ENCODE measurements at regions not wholly inside any gene's neighbourhood (a gene's known extent, or its start where the extent isn't known, plus 50 kb on each side); places are given as distances from the start of the nearest gene placed in this dataset.
A peak's percentile ranks its signal among the peaks of the same experiment; 100 is the strongest.
"Not testable (repeated sequence)": the region's sequence is repeated elsewhere in the genome, so short reads cannot be mapped to it uniquely, and the experiment has no call there.

DNA sequence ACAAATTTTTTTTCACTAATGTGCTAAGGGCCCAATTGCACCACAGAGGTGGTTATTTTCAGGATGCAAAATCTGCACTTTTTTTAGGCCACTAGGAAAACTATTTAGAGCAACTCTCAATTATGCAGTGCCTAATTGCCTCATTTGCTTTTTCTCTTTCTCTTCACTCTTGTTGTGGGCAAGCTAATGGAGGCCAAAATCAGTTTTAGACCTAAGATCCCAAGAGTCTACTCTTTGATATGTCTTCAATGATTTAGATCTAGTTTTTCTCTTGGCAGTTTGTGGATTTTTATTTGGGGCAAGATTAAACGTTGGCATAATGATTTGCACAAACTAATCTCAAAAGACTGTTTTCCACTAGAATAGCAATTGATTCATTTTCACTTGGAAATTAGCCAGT lies 1996.9 kb downstream of the LRRC4C start:
- no peak for DNase-seq (ENCODE audit: low read depth in 1 of 2, low spot score in 1 of 2)

DNA sequence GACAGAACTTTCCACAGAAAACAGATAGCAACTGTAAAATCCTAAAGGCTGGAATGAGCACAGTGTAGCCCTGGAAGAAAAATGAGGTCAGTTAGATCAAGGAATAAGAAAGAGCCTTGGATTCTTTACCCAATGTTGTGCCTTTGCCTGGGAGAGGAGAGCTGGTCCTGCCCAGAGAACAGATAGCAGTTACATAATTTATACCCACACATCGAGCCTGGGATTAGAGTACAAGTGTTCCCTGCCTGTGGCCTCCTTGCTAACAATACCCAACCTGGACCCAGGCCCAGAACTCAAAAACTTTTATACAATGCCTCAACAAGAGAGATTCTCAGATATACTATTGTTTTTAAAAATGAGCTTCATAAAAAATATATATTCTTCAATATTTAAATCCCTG lies 1998.4 kb downstream of the LRRC4C start:
- DNase-seq (ENCODE audit: low read depth in 1 of 2, low spot score in 1 of 2), result no peak

DNA sequence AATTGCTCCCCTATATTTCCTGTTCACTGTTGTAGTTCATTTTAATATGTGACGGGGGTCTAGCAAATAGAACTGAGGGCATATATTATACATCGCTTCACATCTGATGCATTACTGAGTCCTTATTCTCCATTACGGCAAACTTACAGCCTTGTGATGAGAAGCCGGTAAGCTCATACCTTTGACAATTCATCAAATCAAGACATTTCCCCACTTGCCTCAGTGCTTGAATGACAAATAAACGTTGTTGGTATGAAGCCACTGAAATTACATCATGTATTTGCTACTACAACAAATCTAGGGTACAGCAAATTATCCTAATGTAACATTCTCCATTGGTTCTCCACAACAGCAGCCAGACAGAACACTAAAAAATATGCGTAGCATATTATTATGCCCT lies 1999.8 kb downstream of the LRRC4C start:
- DNase-seq (ENCODE audit: low read depth in 1 of 2, low spot score in 1 of 2), result no peak

DNA sequence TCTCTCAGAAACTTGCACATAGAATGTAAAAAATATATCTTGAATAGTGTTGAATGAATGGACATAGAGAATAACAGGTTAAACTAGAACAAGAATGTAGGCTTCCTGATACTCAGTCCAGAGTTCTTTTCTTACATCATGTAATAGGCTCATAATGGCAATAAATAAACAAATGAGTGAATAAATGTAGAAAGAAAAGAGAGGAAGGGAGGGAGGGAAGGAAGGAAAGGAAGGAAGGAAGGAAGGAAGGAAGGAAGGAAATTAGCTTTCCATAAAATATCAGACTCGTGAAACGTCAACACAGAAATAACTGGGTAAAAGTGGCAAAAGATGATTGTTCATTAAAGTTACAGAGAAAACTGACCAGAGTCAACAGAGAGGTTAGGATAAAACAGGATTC lies 2001.0 kb downstream of the LRRC4C start:
- no peak for DNase-seq (ENCODE audit: low read depth in 1 of 2, low spot score in 1 of 2)

DNA sequence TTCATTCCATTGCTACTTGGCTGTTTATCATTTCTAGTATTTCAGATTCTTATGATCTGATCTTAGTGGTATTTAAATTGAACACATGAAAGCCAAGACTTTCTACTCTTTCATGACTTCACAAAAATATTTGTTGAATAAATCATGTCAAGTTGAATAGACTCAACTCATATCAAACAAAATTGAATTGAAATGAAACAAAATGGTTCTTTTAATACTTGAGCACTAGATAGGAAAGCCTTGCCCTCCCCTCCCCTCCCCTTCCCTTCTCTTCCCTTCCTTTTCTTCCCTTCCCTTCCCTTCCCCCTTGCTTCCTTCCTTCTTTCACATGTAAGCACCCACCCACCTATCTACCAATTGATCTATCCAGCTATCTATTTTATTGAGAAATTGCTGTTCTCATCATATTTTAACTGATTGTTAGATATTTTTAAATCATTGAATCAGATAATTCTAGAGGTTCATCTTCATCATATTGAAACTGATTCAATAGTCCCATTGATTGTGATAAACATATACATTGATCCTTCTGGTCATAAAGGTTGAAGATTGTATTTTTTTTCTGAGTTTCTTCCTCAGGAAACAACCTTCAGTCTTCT lies 2015.9 kb downstream of the LRRC4C start:
- no peak for DNase-seq (ENCODE audit: low read depth in 1 of 2, low spot score in 1 of 2)

DNA sequence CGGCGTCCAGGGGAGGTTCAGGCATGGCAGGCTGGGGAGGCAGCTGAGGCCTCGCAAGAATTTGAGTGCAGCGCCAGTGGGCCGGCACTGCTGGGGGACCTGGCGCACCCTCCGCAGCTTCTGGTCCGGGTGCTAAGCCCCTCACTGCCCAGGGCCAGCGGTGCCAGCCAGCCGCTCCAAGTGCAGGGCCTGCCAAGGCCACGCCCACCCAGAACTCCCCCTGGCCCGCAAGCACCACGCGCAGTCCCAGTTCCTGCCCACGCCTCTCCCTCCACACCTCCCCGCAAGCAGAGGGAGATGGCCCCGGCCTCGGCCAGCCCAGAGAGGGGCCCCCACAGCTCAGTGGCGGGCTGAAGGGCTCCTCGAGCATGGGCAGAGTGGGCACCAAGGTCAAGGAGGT lies 2017.3 kb downstream of the LRRC4C start:
- no peak for DNase-seq (ENCODE audit: low read depth in 1 of 2, low spot score in 1 of 2)

DNA sequence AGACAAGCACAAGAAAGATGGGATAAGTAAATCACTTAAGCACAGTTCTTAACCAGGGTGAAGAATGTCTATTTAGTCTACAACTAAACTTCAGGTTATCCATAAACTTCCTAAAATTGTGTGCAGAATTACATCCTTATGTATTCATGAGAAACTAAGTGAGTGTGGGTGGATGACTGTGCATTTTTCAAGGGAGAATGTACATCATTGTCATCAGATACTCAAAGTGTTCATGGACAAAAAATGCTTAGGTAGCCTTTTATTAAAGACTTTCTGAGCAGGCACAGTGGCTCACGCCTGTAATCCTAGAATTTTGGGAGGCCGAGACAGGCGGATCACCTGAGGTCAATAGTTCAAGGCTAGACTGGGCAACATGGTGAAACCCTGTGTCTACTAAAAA lies 2023.8 kb downstream of the LRRC4C start:
- DNase-seq (ENCODE audit: low read depth in 1 of 2, low spot score in 1 of 2), result no peak

DNA sequence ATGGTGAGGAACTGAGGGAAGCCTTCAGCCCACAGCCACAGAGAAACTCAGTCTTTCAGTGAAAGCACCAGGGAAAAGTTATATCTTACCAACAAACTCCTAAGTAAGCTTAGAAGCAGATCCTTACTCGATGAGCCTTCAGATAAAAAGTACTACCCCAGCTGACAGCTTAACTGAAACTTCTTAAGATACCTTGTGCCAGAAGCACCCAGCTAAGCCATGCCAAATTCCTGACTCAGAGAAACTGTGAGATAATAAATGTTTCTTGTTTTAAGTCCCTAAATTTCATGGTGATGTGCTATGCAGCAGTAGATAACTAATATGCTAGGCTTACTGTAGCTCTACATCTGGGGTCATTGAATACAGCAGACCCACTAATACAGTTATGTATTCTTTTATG lies 2025.0 kb downstream of the LRRC4C start:
- DNase-seq (ENCODE audit: low read depth in 1 of 2, low spot score in 1 of 2), result no peak

DNA sequence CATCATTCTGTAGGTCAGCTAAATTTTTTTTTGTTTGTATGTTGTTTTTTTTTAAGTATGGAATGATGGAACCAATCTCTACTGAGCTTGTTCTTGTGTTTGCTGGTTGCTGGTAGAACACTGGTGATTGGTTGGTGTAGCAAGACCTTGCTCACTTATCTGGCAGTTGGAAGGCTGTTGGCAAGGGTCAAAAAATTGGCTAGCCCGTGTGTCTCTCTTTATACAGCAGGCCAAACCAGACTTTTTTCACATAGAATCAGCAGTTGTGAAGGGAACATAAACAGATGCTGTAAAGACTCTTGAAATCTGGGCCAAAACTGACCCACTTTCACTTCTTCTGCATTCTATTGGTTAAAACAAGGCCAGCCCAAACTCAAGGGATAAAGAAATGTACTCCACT lies 2026.5 kb downstream of the LRRC4C start:
- DNase-seq (ENCODE audit: low read depth in 1 of 2, low spot score in 1 of 2), result no peak

DNA sequence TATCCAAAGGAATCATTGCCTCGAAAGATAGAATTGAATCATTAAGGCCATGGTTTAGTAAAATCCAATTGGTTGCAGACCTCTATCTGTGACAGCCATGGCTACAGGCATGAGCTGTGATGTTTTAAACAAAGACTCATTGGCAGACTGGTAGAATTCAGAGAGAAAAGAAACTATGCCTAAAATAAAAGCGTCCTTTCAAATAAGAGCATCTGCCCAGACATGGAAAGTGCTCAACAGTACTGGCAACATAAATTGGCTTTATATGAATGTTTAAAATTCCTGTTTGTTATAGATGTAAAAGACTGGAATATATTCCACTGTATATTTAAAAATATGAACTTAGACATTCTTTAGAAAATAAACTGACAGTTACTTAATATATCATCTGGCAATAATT lies 2034.2 kb downstream of the LRRC4C start:
- DNase-seq (ENCODE audit: low read depth in 1 of 2, low spot score in 1 of 2), result no peak

DNA sequence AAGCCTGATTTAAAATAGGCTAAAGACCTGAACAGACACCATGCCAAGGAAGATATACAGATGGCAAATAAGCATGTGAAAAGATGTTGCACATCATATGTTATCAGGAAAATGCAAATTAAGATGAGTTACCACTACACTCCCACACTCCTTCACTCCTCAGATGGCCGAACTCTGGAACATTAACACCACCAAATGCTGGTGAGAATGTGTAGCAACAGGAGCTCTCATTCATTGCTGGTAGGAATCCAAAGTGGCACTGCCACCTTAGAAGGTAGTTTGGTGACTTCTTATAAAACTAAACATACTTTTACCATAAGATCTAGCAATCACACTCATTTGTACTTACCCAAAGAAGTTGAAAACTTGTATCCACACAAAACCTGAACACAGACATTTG lies 2047.3 kb downstream of the LRRC4C start:
- no peak for DNase-seq (ENCODE audit: low read depth in 1 of 2, low spot score in 1 of 2)

DNA sequence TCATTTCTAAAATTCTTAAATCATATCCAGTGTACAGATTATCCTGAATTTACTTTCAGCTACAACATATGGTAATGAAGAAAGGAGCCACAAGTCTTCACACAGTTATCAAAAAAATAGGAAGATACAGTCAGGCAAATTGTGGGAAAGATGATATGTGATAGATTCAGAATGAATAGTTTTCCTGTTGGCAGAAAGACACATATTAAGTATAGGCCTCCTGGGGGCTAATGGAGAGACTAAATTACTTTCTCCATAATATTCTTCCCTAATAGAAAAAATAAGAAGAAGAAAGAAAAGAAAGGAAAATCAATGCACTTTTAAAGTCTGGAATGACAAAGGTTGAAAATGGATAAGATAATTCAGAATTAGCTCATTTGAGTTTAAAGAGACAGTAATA lies 2073.5 kb downstream of the LRRC4C start:
- no peak for DNase-seq (ENCODE audit: low read depth in 1 of 2, low spot score in 1 of 2)

DNA sequence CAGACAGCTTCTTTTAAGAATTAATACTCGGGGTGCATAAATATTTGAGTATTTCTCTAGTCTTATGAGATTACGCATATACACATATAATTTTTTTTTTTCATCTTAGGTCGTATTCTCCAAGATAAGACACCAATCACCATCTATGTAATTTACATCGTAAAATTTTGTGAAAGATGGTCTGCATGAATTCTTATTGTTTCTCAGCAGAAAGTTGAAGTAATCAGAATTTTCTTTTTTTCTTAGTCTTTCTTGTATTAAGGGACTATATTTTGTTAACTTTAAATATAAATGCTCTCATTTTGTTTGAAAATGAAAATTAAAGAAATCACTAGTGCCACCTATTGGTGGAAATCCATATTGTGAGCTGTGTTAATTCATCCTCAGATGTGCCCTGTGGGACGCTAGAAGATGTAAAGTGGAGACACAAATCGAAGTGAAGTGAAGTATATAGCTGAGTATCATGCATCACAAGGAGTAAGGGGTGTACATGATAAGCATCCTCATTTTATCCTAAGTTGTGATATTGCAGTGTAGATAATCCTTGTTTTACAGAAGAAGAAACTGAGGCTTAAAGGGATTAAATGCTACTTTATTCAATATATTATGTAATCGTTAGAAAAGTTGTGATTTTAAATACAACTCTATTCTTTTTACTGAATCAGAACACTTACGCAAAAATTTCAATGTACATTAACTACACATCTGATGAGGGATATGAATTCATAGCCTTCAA lies 2084.3 kb downstream of the LRRC4C start:
- peak in 1 of 2 donors; percentile 11 for DNase-seq (ENCODE audit: low read depth in 1 of 2, low spot score in 1 of 2)

DNA sequence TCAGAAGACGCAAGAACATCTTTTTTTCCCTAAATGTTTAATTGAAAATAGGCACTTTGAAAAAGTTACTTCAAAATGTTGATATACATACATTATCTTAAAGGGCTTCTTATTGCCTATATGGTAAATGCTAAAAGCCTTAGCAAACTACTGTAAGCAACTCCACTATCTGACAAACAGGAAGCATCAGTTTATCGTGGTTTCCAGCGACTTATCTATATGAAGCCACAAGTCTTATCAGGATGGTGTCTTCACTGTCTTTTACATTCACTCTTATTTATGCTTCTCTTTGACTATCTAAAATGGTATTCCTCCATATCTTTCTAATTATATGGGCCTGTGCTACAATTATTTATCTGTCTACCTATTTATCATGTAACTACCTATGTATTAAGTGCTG lies 2091.9 kb downstream of the LRRC4C start:
- no peak for DNase-seq (ENCODE audit: low read depth in 1 of 2, low spot score in 1 of 2)

DNA sequence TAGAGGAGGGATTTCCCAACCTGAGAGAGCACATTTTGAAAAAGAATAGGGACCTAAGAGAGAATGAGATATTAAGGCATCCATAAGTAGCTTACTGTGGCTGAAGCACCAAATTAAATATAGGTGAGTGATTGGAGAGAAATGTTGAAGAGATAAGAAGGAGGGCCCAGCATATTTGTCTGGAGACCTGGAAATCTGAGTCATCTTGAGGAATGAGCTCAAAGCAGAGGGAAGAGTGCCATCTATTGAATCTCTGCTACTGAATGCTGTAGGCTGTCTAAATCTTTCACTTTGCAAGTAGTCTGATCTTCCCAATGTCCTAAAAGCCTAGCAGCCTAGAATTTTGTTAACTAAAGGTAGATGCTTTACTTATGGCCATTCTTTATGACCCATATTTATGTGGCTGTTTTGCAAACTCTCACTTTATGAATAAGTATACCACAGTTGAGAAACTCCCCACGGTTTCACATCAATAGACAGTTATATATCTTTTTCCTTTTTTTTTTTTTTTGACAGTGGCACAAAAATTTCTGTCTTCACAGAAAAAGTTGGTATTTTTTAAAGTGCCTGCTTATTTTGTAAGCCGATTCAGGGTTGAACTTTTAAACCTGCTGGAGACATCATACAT lies 2093.5 kb downstream of the LRRC4C start:
- no peak for DNase-seq (ENCODE audit: low read depth in 1 of 2, low spot score in 1 of 2)

DNA sequence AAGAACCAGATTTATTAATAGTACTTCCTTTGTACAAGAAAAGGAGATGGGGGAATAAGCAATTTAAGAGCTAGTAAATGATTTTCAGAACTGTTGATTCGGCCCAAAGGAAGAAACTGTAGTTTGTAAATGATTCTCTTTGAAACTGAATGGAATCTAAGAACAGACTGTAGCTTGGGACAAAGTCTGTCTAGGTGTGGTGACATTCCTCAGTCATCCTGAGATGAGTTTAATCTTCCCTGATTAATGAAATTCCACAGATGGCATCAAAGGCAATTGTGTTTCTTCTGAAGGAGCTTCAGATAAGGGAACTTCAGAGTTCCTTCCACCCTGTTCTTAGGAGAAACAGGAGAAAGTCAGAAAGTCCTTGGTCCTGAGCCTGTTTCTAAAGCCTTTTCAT lies 2095.9 kb downstream of the LRRC4C start:
- no peak for DNase-seq (ENCODE audit: low read depth in 1 of 2, low spot score in 1 of 2)

DNA sequence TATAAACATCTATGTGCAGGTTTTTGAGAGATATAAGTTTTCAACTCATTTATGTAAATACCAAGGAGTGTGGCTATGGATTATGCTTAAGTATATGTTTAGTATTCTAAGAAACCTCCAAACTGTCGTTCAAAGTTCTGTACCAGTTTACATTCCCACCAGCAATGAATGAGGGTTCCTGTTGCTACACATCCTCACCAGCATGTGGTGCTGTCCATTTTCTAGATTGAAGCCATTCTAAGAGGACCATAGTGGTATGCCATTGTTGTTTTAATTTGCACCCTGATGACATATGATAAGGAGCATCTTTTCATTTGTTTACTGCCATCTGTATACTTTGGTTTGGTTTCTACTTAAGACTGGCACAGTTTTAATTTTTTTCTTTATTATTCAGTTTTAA lies 2097.9 kb downstream of the LRRC4C start:
- no peak for DNase-seq (ENCODE audit: low read depth in 1 of 2, low spot score in 1 of 2)

DNA sequence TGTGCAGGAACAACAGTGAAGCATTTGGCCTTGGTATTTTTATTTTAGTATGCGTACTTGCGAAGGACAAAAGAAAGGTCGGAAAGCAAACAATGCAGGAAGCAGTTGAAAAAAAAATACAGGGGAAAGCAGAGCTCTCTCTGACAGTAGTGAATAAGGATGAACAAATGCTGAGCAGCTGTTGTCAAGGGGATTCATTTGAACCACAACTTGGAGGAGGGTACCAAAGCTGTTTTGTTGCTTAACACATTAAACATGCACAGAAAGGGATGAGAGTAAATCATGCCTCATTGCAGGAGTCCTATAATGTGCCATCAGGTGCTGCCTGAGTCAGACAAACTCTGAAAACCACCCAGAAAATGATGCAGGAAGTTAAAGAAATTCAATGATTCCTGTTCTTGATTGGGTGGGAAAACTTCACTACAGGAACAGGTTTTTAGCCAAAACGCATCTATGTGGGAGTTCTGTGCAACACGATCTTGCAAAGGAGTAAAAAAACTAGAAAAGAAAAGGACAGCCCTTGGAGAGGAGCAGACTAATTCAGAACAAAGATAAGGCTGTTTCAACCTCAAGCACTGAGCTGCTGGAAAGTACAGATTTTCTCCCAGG lies 2113.5 kb downstream of the LRRC4C start:
- DNase-seq (ENCODE audit: low read depth in 1 of 2, low spot score in 1 of 2), result no peak

DNA sequence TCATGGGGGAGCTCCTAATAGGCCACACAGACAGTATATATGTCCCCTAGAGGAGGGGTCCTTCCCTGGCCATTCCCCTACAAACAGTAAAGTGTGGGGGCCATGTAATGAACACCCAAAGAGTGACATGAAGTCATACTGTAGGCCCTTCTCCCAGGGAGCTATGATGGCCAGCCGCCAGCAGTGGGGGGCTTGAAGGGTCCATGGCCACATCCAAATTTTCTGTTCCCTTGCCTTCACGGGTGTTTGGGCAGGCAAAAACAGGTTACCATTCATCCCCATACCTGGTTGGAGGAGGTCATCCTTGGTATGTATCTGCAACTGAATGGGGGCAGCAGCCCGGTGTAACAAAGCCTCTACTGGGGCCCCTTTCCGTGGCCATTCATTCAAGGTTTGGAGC lies 2118.0 kb downstream of the LRRC4C start:
- no peak for DNase-seq (ENCODE audit: low read depth in 1 of 2, low spot score in 1 of 2)

DNA sequence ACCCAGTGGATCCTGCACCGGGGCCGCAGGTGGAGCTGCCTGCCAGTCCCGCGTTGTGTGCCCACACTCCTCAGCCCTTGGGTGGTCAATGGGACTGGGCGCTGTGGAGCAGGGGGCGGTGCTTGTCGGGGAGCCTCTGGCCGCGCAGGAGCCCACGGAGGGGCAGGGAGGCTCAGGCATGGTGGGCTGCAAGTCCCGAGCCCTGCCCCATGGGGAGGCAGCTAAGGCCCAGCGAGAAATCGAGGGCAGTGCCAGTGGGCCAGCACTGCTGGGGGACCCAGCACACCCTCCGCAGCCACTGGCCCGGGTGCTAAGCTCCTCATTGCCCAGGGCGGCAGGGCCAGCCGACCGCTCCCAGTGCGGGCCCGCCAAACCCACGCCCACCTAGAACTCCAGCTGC lies 2126.4 kb downstream of the LRRC4C start:
- not testable (repeated sequence) for DNase-seq (ENCODE audit: low read depth in 1 of 2, low spot score in 1 of 2)

DNA sequence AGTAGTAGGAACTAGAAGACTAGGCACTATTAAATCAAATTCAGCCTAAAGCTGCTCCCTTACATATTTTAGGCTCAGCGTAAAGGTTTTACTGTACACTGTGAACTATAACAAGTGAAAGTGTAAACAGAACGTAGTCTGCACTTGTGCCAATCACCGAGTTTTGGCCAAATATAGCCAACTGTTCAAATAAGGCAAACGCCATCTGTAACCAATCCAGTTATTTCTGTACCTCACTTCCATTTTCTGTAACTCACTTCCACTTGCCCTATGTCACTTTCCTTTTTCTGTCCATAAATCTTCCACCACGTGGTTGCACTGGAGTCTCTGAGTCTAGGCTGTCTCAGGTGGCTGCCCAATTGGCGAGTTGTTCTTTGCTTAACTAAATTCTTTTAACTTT lies 2132.2 kb downstream of the LRRC4C start:
- DNase-seq (ENCODE audit: low read depth in 1 of 2, low spot score in 1 of 2), result no peak

DNA sequence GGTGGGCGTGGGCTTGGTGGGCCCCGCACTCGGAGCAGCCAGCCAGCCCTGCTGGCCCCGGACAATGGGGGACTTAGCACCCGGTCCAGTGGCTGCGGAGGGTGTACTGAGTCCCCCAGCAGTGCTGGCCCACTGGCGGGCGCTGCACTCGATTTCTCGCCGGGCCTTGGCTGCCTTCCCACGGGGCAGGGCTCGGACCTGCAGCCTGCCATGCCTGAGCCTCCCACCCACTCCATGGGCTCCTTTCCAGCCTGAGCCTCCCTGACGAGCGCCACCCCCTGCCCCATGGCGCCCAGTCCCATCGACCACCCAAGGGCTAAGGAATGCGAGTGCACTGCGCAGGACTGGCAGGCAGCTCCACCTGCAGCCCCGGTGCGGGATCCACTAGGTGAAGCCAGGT lies 2147.6 kb downstream of the LRRC4C start:
- not testable (repeated sequence) for DNase-seq (ENCODE audit: low read depth in 1 of 2, low spot score in 1 of 2)
